HCT116 (cell line): ENCODE measurements at regions not wholly inside any gene's neighbourhood (a gene's known extent, or its start where the extent isn't known, plus 50 kb on each side); places are given as distances from the start of the nearest gene placed in this dataset.
"Not testable (repeated sequence)": the region's sequence is repeated elsewhere in the genome, so short reads cannot be mapped to it uniquely, and the experiment has no call there.

Experiments used
- ATAC-seq: fragments of 200-7000 bp; cut with Tn5 transposase; 2 replicates; pipeline ENCODE4 v1.9.1; 2020; ENCODE audit warnings: mild to moderate bottlenecking, moderate library complexity
- BruUV-seq: library from RNA; stranded (reverse); fragments of 400-500 nt; replicated peaks from 2 replicates; lab custom pipeline; 2021; lab: Mats Ljungman, UMichigan
- CTCF ChIA-PET: fragments of 300-600 bp; sonication (Branson Sonifier 250); formaldehyde crosslinking; loops from one replicate; lab custom pipeline; 2021; ENCODE audit warnings: antibody characterized with exemption; lab: Charles Lee
- POLR2A ChIA-PET: fragments of 300-600, 350-600 bp; sonication (Branson Sonifier 250); formaldehyde crosslinking; loops from one replicate; lab custom pipeline; 2021; ENCODE audit warnings: antibody characterized with exemption; lab: Charles Lee
- RAD21 ChIA-PET, 2 experiments: fragments of 300-600 bp; sonication (Branson Sonifier 250); formaldehyde crosslinking; loops; one replicate each; lab custom pipeline; 2023; ENCODE audit warnings: low total read pairs in 2 of 2; ENCODE audit not compliant: uncharacterized antibody in 2 of 2, unreplicated experiment in 2 of 2, low non-redundant PET in 1 of 2; lab: Charles Lee
- DNase-seq: peaks from one replicate; pipeline ENCODE4 v3.0.0-alpha.2; 2010; ENCODE audit warnings: low read depth, low spot score
- H2AFZ ChIP-seq: fragments of 200-600 bp; shearing (Covaris generic), sonication (generic); 2 replicates; pipeline ENCODE4 v1.6.1; 2017; ENCODE audit warnings: low read depth, mixed run types, mixed read lengths, antibody characterized with exemption, low read length; ENCODE audit not compliant: poor library complexity, severe bottlenecking
- H3K27ac ChIP-seq: 2 replicates; pipeline ENCODE4 v1.5.1; 2012; ENCODE audit warnings: low read depth, low read length
- H3K27me3 ChIP-seq: fragments of 200-600 bp; sonication (generic); 2 replicates; pipeline ENCODE4 v1.6.1; 2016; ENCODE audit warnings: mixed run types, low read length, mixed read lengths; ENCODE audit not compliant: insufficient read depth
- H3K36me3 ChIP-seq, 2 experiments: fragments of 200-500 bp in 1 of 2; fragments of 200-600 bp in 1 of 2; sonication (Bioruptor generic) in 1 of 2; sonication (generic) in 1 of 2; 2 replicates each; pipeline versions ENCODE4 v1.5.1 to v1.6.1; 2014 to 2016; ENCODE audit warnings: low read length in 2 of 2, inconsistent platforms in 1 of 2, mixed read lengths in 1 of 2, mixed run types in 1 of 2; ENCODE audit not compliant: insufficient read depth in 2 of 2, control insufficient read depth in 1 of 2
- H3K4me1 ChIP-seq, 2 experiments: fragments of 200-600 bp in 1 of 2; sonication (generic) in 1 of 2; 2 replicates each; pipeline versions ENCODE4 v1.5.1 to v1.6.1; 2012 to 2017; ENCODE audit warnings: low read length in 2 of 2, inconsistent platforms in 1 of 2, mild to moderate bottlenecking in 1 of 2, mixed read lengths in 1 of 2, mixed run types in 1 of 2, moderate library complexity in 1 of 2; ENCODE audit not compliant: insufficient read depth in 2 of 2, control insufficient read depth in 1 of 2
- H3K4me2 ChIP-seq: fragments of 200-600 bp; sonication (generic); 2 replicates; pipeline ENCODE4 v1.6.1; 2017; ENCODE audit warnings: mixed run types, low read length, mixed read lengths
- H3K4me3 ChIP-seq, 2 experiments: fragments of 200-600 bp in 1 of 2; sonication (generic) in 1 of 2; replicated peaks in 1 of 2; 2 replicates each; pipeline ENCODE4 v1.5.1; 2011 to 2016; ENCODE audit warnings: low read length in 2 of 2, control low read depth in 1 of 2, low read depth in 1 of 2, mild to moderate bottlenecking in 1 of 2, mixed read lengths in 1 of 2, mixed run types in 1 of 2
- H3K79me2 ChIP-seq: fragments of 200-600 bp; sonication (generic); 2 replicates; pipeline ENCODE4 v1.6.1; 2017; ENCODE audit warnings: mild to moderate bottlenecking, mixed run types, low read length, moderate library complexity, mixed read lengths; ENCODE audit not compliant: insufficient read depth
- H3K9ac ChIP-seq: fragments of 200-600 bp; sonication (generic); 2 replicates; pipeline ENCODE4 v1.6.1; 2016; ENCODE audit warnings: low read length, mixed read lengths
- H3K9me2 ChIP-seq: fragments of 200-600 bp; sonication (generic), shearing (Covaris generic); 2 replicates; pipeline ENCODE4 v1.6.1; 2017; ENCODE audit warnings: mixed run types, mild to moderate bottlenecking, moderate library complexity; ENCODE audit not compliant: insufficient read depth
- H3K9me3 ChIP-seq, 2 experiments: fragments of 200-500 bp in 1 of 2; fragments of 200-600 bp in 1 of 2; sonication (Bioruptor generic) in 1 of 2; sonication (generic) in 1 of 2; 2 replicates each; pipeline ENCODE4 v1.6.1; 2014 to 2017; ENCODE audit warnings: low read length in 2 of 2, mixed read lengths in 2 of 2, inconsistent platforms in 1 of 2, low read depth in 1 of 2, mild to moderate bottlenecking in 1 of 2, mixed run types in 1 of 2, moderate library complexity in 1 of 2; ENCODE audit not compliant: control insufficient read depth in 1 of 2, insufficient read depth in 1 of 2
- H4K20me1 ChIP-seq: fragments of 200-600 bp; sonication (generic), shearing (Covaris generic); 2 replicates; pipeline ENCODE4 v1.6.1; 2017; ENCODE audit warnings: mixed run types, mild to moderate bottlenecking, moderate library complexity; ENCODE audit not compliant: insufficient read depth
- CEBPB ChIP-seq: IDR thresholded peaks from 2 replicates; pipeline ENCODE4 v1.6.1; 2012; ENCODE audit warnings: low read depth
- CTCF ChIP-seq, 3 experiments: fragments of 200-600 bp in 1 of 3; sonication (generic) in 1 of 3; IDR thresholded peaks in 2 of 3; conservative IDR thresholded peaks in 1 of 3; 2 replicates each; pipeline ENCODE4 v1.5.1; 2012 to 2017; ENCODE audit warnings: low read depth in 2 of 3, low read length in 2 of 3, antibody characterized with exemption in 1 of 3, borderline replicate concordance in 1 of 3, control low read depth in 1 of 3, mild to moderate bottlenecking in 1 of 3, mixed read lengths in 1 of 3, mixed run types in 1 of 3, moderate library complexity in 1 of 3; ENCODE audit not compliant: insufficient read depth in 1 of 3
- EGR1 ChIP-seq: IDR thresholded peaks from 2 replicates; pipeline ENCODE4 v1.6.1; 2012; ENCODE audit warnings: low read depth
- EZH2 ChIP-seq: fragments of 200-600 bp; sonication (generic); IDR thresholded peaks from 2 replicates; pipeline ENCODE4 v1.6.1; 2017; ENCODE audit warnings: antibody characterized with exemption, mixed run types
- POLR2A ChIP-seq: IDR thresholded peaks from 2 replicates; pipeline ENCODE4 v1.7.0; 2011; ENCODE audit warnings: borderline replicate concordance; ENCODE audit not compliant: insufficient read depth, insufficient read length; ENCODE audit errors: extremely low read depth
- RAD21 ChIP-seq: IDR thresholded peaks from 2 replicates; pipeline ENCODE4 v1.6.1; 2012; ENCODE audit warnings: low read depth, mild to moderate bottlenecking
- SIN3A ChIP-seq: IDR thresholded peaks from 2 replicates; pipeline ENCODE4 v1.6.1; 2012; ENCODE audit warnings: low read depth
- SRF ChIP-seq: IDR thresholded peaks from 2 replicates; pipeline ENCODE4 v1.6.1; 2012; ENCODE audit warnings: low read depth
- intact Hi-C: fragments of 100-400 bp; cut with micrococcal nuclease; formaldehyde crosslinking; loops from 2 replicates; pipeline ENCODE4 v1.10.0; 2022
- TF ChIP-seq, protein P1 (sequence below): IDR thresholded peaks from 2 replicates; pipeline ENCODE4 v1.6.1; 2012
- TF ChIP-seq, protein P2 (sequence below): IDR thresholded peaks from 2 replicates; pipeline ENCODE4 v1.6.1; 2012; ENCODE audit warnings: low read depth

- no peak for TF ChIP-seq CEBPB
- no peak for TF ChIP-seq SIN3A
- no peak for TF ChIP-seq EGR1
- TF ChIP-seq EZH2, result no peak
- TF ChIP-seq, protein P1, sequence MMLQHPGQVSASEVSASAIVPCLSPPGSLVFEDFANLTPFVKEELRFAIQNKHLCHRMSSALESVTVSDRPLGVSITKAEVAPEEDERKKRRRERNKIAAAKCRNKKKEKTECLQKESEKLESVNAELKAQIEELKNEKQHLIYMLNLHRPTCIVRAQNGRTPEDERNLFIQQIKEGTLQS, result no peak
These were observed 88.4 kb upstream of the EEPD1 start (continued) for GRCh38 chr7:36064676-36065075.

DNA sequence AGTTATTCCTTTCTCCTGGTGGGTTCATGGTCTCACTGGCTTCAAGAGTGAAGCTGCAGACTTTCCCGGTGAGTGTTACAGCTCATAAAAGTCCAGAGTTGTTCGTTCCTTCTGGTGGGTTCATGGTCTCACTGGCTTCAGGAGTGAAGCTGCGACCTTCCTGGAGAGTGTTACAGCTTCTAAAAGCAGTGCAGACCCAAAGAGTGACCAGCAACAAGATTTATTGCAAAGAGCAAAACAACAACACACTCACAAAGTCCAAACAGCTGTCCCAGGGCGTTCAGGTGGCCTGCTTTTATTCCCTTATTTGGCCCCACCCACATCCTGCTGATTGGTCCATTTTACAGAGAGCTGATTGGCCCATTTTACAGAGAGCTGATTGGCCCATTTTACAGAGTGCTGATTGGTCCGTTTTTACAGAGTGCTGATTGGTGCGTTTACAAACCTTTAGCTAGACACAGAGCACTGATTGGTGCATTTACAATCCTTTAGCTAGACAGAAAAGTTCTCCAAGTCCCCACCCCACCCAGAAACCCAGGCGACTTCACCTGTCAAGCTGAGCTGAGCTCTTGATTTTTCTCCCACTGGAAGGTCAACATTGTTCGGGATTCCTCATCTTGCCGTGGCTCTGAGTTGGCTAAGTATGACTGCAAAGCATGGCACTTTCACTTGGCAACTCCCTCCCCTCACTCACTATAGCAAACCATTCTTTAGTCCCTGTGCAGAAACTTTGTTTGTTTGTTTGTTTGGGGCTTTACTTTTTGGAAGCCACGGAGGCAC lies 87.3 kb upstream of the EEPD1 start:
- H3K36me3 ChIP-seq, H3K27ac ChIP-seq, H2AFZ ChIP-seq, POLR2A ChIA-PET, H3K9ac ChIP-seq, BruUV-seq, H3K9me2 ChIP-seq, H3K4me2 ChIP-seq, H3K27me3 ChIP-seq, intact Hi-C loops, H3K4me1 ChIP-seq, CTCF ChIA-PET, H3K9me3 ChIP-seq, RAD21 ChIA-PET, H4K20me1 ChIP-seq, H3K79me2 ChIP-seq, DNase-seq, H3K4me3 ChIP-seq, ATAC-seq: not testable (repeated sequence)

- BruUV-seq, result no TSS peak
- no peaks in the 10 kb centered on the region for H3K79me2 ChIP-seq
These were observed 86.8 kb upstream of the EEPD1 start for GRCh38 chr7:36066343-36066664.

More at GRCh38 chr7:36066343-36066664, 86.8 kb upstream of the EEPD1 start:
- intact Hi-C loops, result no loop called here
- H4K20me1 ChIP-seq, result no peaks in the 10 kb centered on the region
- DNase-seq (no peak), ATAC-seq (no peak)
- ChIA-PET POLR2A (no interaction called here), CTCF (no interaction called here), RAD21 (no interaction called here)
- H3K4me3 ChIP-seq, result no peak overlapping the region
- no peaks in the 10 kb centered on the region for H3K27me3 ChIP-seq
- no peaks in the 10 kb centered on the region for H3K9me2 ChIP-seq
- H3K9me3 ChIP-seq, result peaks cover 0 to 3% of the 10 kb centered on the region in 2 experiments; a peak in 1 of 4 replicates
- H2AFZ ChIP-seq, result no peak overlapping the region
- no peaks in the 10 kb centered on the region for H3K4me1 ChIP-seq
- no peak for TF ChIP-seq SIN3A
- no peak for TF ChIP-seq SRF
- TF ChIP-seq RAD21, result no peak
- TF ChIP-seq, protein P2, sequence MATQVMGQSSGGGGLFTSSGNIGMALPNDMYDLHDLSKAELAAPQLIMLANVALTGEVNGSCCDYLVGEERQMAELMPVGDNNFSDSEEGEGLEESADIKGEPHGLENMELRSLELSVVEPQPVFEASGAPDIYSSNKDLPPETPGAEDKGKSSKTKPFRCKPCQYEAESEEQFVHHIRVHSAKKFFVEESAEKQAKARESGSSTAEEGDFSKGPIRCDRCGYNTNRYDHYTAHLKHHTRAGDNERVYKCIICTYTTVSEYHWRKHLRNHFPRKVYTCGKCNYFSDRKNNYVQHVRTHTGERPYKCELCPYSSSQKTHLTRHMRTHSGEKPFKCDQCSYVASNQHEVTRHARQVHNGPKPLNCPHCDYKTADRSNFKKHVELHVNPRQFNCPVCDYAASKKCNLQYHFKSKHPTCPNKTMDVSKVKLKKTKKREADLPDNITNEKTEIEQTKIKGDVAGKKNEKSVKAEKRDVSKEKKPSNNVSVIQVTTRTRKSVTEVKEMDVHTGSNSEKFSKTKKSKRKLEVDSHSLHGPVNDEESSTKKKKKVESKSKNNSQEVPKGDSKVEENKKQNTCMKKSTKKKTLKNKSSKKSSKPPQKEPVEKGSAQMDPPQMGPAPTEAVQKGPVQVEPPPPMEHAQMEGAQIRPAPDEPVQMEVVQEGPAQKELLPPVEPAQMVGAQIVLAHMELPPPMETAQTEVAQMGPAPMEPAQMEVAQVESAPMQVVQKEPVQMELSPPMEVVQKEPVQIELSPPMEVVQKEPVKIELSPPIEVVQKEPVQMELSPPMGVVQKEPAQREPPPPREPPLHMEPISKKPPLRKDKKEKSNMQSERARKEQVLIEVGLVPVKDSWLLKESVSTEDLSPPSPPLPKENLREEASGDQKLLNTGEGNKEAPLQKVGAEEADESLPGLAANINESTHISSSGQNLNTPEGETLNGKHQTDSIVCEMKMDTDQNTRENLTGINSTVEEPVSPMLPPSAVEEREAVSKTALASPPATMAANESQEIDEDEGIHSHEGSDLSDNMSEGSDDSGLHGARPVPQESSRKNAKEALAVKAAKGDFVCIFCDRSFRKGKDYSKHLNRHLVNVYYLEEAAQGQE, result no peak
- no peak for TF ChIP-seq CTCF (IDR thresholded peaks at IDR 0.05 in 2 of 3, conservative IDR thresholded peaks at IDR 0.05 in 1 of 3; ENCODE audit: borderline replicate concordance in 1 of 3, insufficient read depth in 1 of 3, low read depth in 2 of 3, low read length in 2 of 3)
- no peak for TF ChIP-seq POLR2A
- H3K36me3 ChIP-seq, result no peaks in the 10 kb centered on the region
- no peak overlapping the region for H3K4me2 ChIP-seq
- no peak overlapping the region for H3K27ac ChIP-seq
- no peak overlapping the region for H3K9ac ChIP-seq
